Glomerular visceral epithelial cell (primary cell): ENCODE measurements at regions not wholly inside any gene's neighbourhood (a gene's known extent, or its start where the extent isn't known, plus 50 kb on each side); places are given as distances from the start of the nearest gene placed in this dataset.
"Not testable (repeated sequence)": the region's sequence is repeated elsewhere in the genome, so short reads cannot be mapped to it uniquely, and the experiment has no call there.

Source experiments
- DNase-seq: peaks from one replicate; pipeline ENCODE4 v3.0.0-alpha.2; 2016; ENCODE audit errors: extremely low spot score

DNA sequence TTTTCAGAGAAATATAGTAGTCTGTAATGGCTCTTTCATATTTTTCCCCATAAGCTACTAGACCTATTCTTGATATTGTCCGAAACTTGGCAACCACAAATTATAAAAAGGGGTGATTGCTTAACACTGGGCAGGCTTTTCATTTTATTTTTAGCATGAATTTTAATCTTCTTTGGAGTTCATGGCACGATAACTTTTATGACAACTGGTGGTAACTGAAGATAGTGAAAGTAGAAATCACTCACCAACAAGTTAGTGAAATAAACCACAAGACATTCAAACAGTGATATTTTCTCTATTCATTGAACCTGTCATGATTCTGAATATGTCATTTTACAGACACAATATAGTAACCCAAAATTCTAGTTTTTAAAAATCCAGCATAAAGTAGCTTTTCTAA is 213.9 kb downstream of the PRDM9 start:
- no peak for DNase-seq

DNA sequence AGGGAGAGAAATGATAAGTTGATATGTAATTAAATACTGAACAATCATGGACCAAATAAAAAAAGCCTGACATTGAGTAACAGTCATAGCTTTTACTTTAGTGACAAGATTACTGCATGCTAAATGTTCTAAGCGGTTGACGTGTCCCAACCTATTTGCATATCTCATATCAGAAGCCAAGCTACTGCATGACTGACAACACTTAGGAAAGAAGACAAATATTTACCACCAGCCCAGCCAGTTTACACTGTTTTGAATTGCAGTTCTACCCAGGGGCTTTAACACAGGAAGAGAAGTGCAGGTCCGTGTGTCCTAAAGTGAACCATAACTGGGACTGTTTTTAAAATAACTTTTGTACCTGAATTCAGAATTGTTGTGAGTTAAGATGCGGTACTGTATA is 219.9 kb downstream of the PRDM9 start:
- no peak for DNase-seq

DNA sequence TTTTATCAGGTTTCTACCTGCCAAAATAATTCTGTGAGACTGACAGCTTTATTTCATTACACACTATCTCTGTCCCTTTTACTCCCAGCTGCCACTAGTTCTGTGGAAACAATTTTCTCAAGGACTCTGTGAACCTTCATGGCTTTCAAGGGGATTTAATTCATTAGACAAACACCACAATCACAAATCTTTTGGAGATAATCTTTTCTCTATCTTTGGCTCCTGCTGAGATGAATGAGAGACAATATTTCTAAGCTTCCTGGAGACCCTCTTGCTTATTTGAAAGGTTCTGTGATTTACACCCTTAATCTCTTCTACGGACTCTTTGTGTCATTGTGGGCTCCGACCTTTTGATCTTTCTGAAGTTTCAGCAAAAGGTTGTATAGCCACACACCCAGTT is 222.6 kb downstream of the PRDM9 start:
- no peak for DNase-seq

DNA sequence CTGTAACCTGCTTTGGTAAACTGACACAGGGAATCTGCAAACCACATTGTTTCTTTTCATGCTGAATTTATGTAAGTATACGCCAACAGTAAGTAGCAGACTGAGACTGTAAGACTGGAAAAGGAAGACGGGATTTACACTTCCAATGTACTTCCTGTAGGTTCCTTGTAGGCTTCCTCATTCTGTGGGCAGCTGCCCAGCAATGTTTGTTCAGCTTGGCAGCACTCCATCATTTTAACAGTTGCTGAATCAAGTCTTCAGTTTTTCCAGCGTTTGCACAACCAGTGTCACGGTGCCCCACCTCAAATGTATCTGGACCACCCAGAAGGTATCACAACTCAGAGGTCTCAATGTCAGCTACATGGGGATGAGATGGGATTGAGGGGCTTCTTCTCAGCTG is 232.6 kb downstream of the PRDM9 start:
- no peak for DNase-seq

DNA sequence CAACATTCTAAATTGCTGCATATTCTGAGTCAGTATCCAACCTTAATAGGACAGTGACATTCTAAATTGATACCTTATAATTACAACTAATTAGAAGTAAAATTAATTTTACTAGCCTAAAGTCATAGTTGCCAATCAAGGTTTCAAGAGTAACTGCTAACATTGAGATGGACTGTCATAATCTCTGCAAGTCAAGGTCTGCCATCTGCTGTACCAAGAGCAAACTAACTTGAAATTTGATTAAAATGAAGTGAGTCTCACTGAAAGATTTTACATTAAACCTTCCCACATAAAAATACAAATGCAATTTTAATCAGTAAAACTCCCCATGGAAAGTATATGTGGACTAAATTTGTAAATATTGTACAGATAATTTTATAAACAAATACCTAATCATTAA is 235.3 kb downstream of the PRDM9 start:
- no peak for DNase-seq

DNA sequence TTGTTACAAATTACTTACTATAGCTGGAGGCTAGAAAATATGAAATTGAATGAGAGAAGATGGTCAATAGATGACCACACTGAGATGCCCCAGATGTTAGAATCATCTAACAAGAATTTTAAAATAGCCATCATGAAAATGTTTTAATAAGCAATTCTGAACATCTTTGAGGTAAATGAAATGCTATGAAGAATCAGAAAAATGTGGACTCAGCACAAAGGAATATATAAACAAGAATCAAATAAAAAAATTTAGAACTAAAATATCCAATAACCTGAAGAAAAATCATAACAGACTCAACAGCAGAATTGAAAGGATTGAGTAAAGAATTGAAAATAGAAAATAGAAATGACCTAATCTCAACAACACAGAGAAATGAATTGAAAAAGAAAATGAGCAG is 248.5 kb downstream of the PRDM9 start:
- DNase-seq, result no peak

DNA sequence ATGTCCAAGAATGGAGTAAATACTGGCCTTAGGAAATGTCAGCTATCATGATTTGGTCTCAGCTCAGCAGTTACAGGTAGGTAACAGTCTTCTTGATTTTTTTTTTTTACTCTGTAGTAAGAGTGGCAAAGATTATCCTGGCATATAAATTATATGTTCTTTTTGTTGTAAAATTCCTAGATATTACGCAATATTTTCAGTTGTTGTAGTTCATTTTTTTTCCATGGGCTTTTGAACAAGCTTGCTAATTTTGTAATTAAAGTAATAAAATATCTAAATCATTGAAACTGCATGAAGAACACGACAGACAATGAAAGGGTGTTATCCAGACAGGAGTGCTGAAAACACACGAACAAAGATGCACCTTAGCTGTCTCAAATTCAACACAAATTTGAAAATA is 249.4 kb downstream of the PRDM9 start:
- no peak for DNase-seq

DNA sequence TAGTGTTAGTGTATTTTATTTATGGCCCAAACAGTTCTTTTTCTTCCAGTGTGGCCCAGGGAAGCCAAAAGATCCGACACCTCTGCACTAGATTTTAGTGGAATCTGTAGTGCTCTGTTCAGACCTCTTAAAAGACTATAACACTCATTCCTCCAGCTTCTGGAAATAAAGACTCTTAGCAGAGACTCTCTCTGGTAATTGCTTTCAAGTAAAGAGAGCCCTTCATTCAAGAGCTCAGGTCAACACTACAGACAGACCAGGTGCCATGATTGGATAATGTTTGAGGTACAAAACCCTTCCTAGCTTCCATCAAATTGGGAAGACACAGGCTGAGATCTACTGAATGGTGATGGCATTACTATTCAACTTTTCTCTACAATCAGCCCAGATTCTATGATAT is 255.8 kb downstream of the PRDM9 start:
- DNase-seq, result no peak

DNA sequence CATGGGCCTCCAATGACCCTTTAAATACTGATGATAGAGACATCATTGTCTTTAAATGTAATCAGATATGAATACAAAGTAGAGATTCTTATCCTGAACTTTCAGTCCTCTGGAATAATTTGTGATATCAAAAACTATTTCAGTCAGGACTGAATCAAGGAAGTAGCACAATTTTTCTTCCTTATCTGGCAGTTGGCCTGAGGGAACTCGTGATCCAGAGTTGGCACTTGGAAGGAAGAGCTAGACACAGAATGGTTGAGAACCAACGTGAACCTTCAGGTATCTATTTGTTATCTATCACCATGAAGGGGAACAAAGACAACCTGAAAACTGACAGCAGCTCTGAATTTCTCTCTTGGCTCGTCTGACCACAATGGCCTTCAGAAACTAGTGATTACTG is 269.3 kb downstream of the PRDM9 start:
- no peak for DNase-seq

DNA sequence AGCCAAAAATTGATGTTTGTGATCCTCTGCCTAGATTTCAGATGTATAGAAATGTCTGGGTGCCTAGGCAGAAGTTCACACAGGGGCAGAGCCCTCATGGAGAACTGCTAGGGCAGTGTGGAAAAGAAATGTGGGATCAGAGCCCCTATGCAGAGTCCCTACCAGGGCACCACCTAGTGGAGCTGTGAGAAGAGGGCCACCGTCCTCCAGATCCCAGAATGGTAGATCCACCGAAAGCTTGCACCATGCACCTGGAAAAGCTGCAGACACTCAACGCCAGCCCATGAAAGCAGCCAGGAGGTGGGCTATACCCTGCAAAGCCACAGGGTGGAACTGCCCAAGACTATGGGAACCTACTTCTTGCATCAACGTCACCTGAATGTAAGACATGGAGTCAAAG is 292.9 kb downstream of the PRDM9 start:
- not testable (repeated sequence) for DNase-seq

DNA sequence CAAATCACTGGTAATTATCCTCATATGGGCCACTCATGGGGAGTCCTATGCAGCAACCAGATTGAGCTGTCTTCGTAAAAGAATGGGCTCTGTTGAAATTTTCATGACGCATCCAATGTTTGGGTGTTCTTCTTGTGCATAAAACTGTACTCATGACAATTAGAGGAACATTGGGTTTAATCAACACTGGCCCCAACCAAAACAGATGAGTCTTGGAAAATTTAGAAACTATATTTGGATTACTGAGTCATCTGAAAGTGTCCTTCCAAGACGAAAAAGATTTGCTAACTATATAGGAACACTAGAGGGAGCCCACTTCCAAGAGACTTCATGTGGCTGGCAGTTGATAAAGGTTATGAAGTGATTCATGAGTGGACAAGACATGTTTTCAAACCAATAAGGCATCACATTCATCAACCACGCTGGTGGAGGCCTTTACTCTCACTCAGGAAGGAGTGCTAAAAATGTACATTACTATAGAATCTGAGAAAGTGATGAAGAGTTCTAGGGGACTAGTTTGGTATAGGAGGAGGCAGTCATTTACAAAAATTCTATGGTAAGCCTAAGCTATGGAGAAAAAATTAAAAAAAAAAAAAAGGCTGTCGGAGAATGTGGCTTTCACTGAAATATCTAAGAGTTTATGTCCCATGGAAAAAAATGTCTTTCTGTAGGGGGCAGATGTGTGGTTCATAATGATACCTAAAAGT is 313.5 kb downstream of the PRDM9 start:
- DNase-seq, result peak; percentile 59

DNA sequence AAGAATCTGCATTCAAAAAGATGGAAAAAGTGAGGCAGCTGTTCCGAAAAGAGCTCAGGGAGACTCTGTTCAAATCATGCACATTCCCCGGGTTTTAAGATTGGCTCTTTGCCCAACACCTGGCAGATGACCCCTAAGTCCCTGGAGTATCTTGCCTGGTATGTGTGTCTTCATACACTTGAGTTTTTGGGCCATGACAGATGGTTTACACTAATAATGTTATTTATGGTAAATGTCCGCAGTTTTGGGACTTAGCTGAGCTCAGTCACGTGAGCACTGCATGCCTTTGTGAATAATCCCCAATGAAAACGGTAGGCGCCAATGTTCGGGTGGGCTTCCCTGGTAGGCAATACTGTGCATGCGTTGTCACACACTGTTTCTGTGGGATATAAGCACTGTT is 316.1 kb downstream of the PRDM9 start:
- DNase-seq, result no peak

DNA sequence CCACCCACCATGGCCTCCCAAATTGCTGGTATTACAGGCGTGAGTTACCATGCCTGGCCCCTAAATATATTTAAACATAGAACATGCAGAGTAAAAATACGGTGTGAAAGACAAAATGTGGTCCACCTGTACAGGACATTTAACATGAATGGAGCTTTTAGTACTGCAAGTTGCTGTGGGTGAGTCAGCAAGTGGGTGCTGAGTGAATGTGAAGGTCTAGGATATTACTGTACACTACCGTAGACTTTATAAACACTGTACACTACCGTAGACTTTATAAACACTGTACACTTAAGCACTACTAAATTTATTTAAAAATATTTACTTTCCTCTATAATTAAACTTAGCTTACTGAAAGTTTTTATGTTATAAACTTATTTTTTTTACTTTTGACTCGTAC is 317.8 kb downstream of the PRDM9 start:
- DNase-seq, result no peak

DNA sequence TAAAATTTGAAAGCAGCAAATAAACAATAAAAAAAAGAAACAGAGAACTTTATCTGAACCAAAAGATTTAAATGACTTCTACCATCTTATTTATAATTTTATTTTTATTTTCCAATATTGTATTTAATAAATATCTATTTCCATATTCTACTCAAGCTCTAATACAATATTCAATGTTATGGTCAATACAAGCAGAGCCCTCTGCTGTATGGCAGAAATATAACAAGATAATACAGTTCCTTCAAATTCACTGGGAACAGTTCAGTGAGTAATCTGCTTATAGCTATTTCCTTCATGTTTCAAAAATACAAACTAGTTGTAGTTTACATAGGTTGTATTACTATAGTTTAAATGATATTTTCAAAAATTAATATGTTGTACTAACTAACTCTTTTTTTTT is 332.7 kb downstream of the PRDM9 start:
- no peak for DNase-seq

DNA sequence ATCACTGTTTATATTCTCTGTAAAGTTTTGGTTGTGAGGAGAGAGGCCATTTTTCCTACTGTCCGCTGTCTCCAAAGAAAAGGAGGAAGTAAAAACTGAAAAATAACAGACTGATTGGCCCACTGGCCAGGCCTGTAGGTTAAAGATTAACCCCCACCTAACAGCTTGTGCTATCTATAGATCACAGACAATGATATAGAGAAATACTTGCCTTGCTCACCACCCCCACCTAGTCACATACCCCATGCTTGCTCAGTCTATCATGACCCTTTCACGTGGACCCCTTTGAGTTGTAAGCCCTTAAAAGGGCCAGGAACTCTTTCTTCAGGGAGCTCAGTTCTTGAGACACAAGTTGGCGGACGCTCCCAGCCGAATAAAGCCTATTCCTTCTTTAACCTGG is 357.4 kb downstream of the PRDM9 start:
- no peak for DNase-seq

DNA sequence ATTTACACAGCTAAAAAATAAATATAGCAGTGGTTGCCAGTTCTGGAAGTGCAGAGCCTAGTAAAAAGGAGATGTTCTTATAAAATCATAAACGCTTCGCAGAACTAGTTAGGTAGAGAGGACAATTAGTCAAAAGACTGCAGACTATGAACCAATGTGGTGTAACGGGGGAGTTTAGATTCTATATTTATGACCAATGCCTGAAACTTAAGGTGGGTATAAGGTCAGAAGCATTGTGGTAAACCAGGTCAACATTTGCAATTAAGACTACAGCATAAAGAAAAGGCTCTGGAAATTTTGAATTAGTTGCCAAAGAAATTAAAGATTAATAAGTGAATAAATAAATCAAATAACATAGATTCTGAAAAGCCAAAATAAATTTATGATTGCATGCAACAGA is 370.4 kb downstream of the PRDM9 start:
- no peak for DNase-seq

DNA sequence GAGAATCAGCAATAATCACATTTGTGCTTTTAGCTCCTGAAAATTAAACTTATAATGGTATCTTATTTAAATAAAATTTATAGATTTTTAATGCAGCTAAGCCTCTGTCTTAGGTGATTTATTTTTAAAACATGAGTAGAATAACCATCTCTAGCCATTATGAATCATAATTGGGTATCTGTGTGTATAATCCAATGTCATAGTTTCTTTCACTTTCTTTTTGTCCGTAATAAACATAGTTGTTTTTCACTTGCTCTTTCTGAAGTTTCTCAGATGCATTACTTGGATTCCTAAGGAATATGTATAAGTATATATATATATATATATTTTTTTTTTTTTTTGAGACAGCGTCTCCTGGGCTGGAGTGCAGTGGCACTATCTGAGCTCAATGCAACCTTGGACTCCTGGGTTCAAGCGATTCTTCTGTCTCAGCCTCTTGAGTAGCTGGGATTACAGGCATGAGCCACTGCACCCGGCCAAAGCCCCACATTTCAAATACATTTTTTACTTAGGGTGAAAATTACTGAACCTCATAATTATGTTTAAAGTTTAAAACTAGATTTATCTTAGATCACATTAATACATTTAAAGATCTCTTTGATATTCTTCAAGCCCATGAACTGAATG is 377.1 kb downstream of the PRDM9 start:
- no peak for DNase-seq

DNA sequence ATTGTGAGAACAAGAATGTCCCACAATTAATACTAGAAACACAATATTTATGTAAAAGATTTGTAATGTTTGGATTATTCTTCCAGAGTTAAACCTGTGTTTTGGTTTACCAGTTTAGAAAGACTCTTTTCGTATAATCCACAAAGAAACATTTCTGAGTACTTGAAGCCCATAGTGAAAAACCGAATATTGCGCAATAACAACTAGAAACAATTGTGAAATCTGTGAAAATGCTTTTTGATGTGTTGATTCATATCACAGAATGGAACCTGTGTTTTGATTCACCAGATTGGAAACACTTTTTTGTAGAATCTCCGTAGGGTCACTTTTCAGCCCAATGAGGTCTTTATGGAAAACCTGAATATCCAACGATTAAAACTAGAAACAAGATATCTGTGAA is 386.2 kb downstream of the PRDM9 start:
- DNase-seq, result no peak

DNA sequence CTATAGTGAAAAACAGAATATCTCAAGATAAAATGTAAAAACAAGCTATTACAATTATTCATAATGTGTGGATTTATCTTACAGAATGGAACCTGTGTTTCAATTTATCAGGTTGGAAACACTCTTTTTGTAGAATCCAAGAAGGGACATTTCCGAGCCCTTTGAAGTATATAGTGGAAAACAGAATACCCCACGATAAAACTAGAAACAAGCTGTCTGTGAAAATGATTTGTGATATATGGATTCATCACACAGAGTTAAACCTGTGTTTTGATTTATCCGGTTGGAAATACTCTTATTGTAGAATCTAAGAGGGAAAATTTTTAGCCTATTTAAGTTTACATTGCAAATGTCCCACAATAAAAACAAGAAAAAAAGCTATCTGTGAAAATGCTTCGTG is 388.2 kb downstream of the PRDM9 start:
- DNase-seq, result no peak

DNA sequence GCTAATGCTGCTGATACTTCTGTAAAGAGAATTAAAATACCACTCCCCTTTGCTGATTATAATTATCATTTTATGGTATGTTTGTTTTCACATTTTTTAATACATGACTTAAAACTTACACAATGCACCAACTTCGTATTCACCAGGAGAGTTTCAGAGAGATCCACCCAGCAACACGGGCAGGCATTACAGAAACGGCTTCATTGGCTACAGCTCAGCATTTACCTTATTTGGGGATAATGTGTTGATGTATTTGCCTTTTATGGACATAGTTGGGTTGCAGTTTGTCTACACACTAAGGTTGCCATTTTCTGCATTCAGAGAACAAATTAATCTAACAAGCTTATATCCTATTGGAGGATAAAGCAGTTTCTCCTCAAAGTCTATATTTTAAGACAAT is 423.6 kb downstream of the PRDM9 start:
- DNase-seq, result no peak

DNA sequence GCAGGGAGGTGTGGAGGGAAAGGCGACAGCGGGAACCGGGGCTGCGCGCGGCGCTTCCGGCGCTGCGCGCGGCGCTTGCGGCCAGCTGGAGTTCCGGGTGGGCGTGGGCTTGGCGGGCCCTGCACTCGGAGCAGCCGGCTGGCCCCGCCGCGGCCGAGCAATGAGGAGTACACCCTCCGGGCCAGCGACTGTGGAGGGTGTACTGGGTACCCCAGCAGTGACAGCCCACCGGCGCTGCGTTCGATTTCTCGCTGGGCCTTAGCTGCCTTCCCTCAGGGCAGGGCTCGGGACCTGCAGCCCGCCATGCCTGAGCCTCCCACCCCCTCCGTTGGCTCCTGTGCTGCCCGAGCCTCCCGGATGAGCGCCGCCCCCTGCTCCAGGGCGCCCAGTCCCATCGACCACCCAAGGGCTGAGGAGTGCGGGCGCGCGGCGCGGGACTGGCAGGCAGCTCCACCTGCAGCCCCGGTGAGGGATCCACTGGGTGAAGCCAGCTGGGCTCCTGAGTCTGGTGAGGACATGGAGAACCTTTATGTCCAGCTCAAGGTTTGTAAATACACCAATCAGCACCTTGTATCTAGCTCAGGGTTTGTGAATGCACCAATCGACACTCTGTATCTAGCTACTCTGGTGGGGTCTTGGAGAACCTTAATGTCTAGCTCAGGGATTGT is 444.0 kb downstream of the PRDM9 start:
- DNase-seq, result not testable (repeated sequence)

DNA sequence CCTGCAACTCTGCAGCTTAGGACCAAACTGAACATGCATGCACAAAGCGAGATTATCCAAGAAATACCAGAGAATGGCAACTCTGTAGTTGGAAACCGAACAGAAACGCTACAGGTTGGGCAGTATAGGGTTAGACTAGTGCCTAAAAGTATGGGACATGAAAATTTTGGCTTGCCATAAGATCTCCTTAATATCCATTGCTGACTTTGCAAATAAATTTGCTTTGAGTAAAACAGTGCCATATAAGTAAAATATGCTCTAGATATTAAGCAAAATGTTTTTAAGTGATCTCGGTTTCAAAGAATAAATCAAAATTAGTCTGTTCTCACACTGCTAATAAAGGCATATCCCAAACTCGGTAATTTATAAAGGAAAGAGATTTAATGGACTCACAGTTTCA is 456.0 kb downstream of the PRDM9 start:
- no peak for DNase-seq

DNA sequence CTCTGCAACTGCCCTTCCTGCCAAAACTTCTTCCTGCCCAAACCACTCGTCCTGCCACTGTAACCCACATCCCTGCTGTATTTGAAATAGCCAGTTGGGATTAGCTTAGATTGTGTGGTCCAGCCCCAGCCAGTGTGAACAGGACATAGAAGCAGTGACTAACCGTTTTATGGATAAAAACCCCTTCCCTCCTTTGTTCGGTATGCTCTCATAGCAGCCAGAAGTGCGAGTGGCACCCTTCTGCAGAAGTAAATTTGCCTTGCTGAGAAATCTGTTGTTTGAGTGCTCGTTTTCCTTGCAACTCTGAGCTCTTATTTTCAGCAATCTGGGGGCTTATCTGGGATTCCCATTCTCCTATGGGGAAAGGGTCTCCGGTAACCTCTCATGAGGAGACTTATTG is 470.0 kb downstream of the PRDM9 start:
- no peak for DNase-seq
